Fibroblast of mammary gland (primary cell): ENCODE measurements at regions not wholly inside any gene's neighbourhood (a gene's known extent, or its start where the extent isn't known, plus 50 kb on each side); places are given as distances from the start of the nearest gene placed in this dataset.

ENCODE experiments used
- DNase-seq: peaks from one replicate; pipeline ENCODE4 v3.0.0-alpha.2; 2010; ENCODE audit warnings: low read depth
- H3K4me3 ChIP-seq: 2 replicates; pipeline ENCODE4 v1.5.1; 2011; ENCODE audit warnings: low read depth, mild to moderate bottlenecking, low read length, moderate library complexity; ENCODE audit not compliant: control insufficient read depth
- CTCF ChIP-seq: conservative IDR thresholded peaks from 2 replicates; pipeline ENCODE4 v1.5.1; 2011; ENCODE audit warnings: low read depth, low read length, inconsistent platforms; ENCODE audit not compliant: control insufficient read depth, insufficient read depth

- peak; percentile 47 for DNase-seq
- TF ChIP-seq CTCF: no peak
- H3K4me3 ChIP-seq: no peak overlapping the region
These were observed 93.4 kb downstream of the PLK2 start for GRCh38 chr5:58366461-58366860.

GRCh38 chr5:58365791-58366190 lies 94.1 kb downstream of the PLK2 start:
- no peak overlapping the region for H3K4me3 ChIP-seq
- no peak for DNase-seq
- no peak for TF ChIP-seq CTCF

GRCh38 chr5:58363461-58364249 lies 96.2 kb downstream of the PLK2 start:
- H3K4me3 ChIP-seq: no peak overlapping the region
- no peak for DNase-seq
- TF ChIP-seq CTCF: no peak

- no peak for DNase-seq
- no peak for TF ChIP-seq CTCF
- no peak overlapping the region for H3K4me3 ChIP-seq
These were observed 97.8 kb downstream of the PLK2 start for GRCh38 chr5:58362135-58362534.

- no peak for TF ChIP-seq CTCF
- DNase-seq: no peak
- no peak overlapping the region for H3K4me3 ChIP-seq
These were observed 99.1 kb downstream of the PLK2 start for GRCh38 chr5:58360794-58361193.

GRCh38 chr5:58359981-58360380 lies 99.9 kb downstream of the PLK2 start:
- no peak overlapping the region for H3K4me3 ChIP-seq
- TF ChIP-seq CTCF: no peak
- DNase-seq: no peak
